ENCODE measurements at regions not wholly inside any gene's neighbourhood (a gene's known extent, or its start where the extent isn't known, plus 50 kb on each side); places are given as distances from the start of the nearest gene placed in this dataset.

DNA sequence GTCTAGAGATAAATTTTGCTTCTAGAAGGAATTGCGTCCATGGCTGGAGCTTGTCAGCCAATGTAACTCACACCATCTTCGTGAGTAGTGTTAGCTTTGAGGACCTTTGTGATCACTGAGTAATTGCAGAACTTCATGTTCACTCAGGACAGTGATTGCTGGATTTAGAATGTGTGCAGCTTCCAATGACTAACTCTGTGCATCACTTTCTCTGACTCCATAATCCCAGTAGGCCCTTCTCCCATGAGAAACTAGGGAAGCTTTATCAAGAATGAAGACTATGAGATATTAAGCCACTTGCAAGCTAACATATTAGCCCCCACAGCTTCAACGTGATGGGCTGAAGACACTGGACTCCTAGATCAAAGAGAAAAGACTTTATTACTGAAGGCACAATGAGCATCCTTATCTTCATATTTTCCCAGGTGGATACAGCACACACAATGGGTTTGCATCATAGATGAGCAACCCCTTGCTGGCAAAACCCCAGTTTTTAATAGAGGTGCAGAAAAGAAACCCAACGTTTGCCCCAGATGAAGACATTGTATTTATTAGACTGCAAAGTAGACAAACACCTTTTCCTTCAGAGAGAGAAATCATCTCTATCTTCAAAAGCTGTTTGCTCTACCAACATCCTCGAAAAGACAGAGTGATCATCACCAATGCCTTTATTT is 561.0 kb downstream of the LTN1 start:
- no peaks in the 10 kb centered on the region for H3K27me3 ChIP-seq (ENCODE audit: insufficient read depth, low read length, poor library complexity, severe bottlenecking)
- peaks cover 6% of the 10 kb centered on the region; the same call in 1 of the 2 replicates for H3K9me3 ChIP-seq (ENCODE audit: insufficient read depth, low read depth, low read length)
- H3K9ac ChIP-seq (ENCODE audit: low read depth, low read length, poor library complexity, severe bottlenecking) = no peak overlapping the region
- H4K20me1 ChIP-seq (ENCODE audit: insufficient read depth, low read length, poor library complexity, severe bottlenecking) = no peaks in the 10 kb centered on the region
- no peaks in the 10 kb centered on the region for H3K4me1 ChIP-seq (ENCODE audit: insufficient read depth, low read length, poor library complexity, severe bottlenecking)
- no peak overlapping the region for H3K4me2 ChIP-seq (ENCODE audit: low read depth, low read length, poor library complexity, severe bottlenecking)
- TF ChIP-seq, protein P1, sequence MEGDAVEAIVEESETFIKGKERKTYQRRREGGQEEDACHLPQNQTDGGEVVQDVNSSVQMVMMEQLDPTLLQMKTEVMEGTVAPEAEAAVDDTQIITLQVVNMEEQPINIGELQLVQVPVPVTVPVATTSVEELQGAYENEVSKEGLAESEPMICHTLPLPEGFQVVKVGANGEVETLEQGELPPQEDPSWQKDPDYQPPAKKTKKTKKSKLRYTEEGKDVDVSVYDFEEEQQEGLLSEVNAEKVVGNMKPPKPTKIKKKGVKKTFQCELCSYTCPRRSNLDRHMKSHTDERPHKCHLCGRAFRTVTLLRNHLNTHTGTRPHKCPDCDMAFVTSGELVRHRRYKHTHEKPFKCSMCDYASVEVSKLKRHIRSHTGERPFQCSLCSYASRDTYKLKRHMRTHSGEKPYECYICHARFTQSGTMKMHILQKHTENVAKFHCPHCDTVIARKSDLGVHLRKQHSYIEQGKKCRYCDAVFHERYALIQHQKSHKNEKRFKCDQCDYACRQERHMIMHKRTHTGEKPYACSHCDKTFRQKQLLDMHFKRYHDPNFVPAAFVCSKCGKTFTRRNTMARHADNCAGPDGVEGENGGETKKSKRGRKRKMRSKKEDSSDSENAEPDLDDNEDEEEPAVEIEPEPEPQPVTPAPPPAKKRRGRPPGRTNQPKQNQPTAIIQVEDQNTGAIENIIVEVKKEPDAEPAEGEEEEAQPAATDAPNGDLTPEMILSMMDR (conservative IDR thresholded peaks at IDR 0.05; ENCODE audit: low read length) = no peak
- no peak for TF ChIP-seq EZH2phosphoT487 (IDR thresholded peaks at IDR 0.05; ENCODE audit: borderline replicate concordance)
- H3K4me3 ChIP-seq (ENCODE audit: low read length, poor library complexity, severe bottlenecking) = no peak overlapping the region
- no peaks in the 10 kb centered on the region for H3F3A ChIP-seq (ENCODE audit: low read depth)
- H2AFZ ChIP-seq (ENCODE audit: low read length) = no peak overlapping the region
- no peaks in the 10 kb centered on the region for H3K9me2 ChIP-seq (replicated peaks; ENCODE audit: low read depth, low read length)
- H3K79me2 ChIP-seq (ENCODE audit: insufficient read depth, low read length) = no peaks in the 10 kb centered on the region
- no peaks in the 10 kb centered on the region for H3K36me3 ChIP-seq (ENCODE audit: insufficient read depth, low read length)

DNA sequence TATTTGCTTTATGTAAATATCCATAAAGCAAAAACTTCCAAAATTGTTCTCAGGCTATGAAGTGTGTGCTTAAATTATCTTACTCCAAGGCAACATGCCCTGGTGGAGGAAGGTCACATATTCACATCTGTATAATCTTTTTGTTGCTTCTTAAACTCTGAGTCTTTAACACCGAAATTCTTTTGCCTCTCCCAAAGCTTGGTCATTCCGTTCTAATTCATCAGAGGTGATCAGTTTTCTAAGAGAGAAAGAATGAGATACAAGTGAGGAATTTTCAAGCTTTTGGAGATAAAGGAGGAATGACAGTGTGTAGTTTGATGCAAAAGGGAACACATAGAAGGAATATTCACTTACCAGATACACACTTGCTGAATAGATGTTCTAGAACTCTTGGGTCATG is 561.7 kb downstream of the LTN1 start:
- Histone ChIP-seq H3F3A (ENCODE audit: low read depth) (no peaks in the 10 kb centered on the region), H3K9me3 (ENCODE audit: insufficient read depth, low read depth, low read length) (peaks cover 6% of the 10 kb centered on the region; the same call in 1 of the 2 replicates), H3K9me2 (replicated peaks; ENCODE audit: low read depth, low read length) (no peaks in the 10 kb centered on the region), H3K27me3 (ENCODE audit: insufficient read depth, low read length, poor library complexity, severe bottlenecking) (no peaks in the 10 kb centered on the region), H2AFZ (ENCODE audit: low read length) (no peak overlapping the region), H4K20me1 (ENCODE audit: insufficient read depth, low read length, poor library complexity, severe bottlenecking) (no peaks in the 10 kb centered on the region), H3K36me3 (ENCODE audit: insufficient read depth, low read length) (no peaks in the 10 kb centered on the region), H3K79me2 (ENCODE audit: insufficient read depth, low read length) (no peaks in the 10 kb centered on the region), H3K9ac (ENCODE audit: low read depth, low read length, poor library complexity, severe bottlenecking) (no peak overlapping the region), H3K4me3 (ENCODE audit: low read length, poor library complexity, severe bottlenecking) (no peak overlapping the region), H3K4me2 (ENCODE audit: low read depth, low read length, poor library complexity, severe bottlenecking) (no peak overlapping the region), H3K4me1 (ENCODE audit: insufficient read depth, low read length, poor library complexity, severe bottlenecking) (no peaks in the 10 kb centered on the region)
- TF ChIP-seq, protein P1 (conservative IDR thresholded peaks at IDR 0.05; ENCODE audit: low read length) = no peak
- no peak for TF ChIP-seq EZH2phosphoT487 (IDR thresholded peaks at IDR 0.05; ENCODE audit: borderline replicate concordance)

DNA sequence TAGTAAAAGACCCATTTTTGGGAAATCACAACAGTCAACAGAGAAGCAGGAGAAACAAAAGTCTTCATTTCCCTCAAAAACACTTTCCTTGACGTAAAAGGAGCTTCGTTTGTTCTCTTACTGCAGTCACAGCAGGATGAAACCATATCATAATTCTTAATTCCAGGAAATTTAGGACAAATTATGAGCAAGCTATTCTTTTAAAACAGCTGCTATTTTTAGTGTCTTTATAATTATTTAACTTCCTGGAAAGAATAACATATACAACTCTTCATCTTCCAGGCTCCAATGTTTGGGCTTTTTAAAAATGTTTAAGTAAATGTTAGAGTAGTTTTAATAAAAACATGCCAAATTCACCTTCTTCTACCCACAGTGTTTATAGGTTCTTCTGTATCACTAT is 563.5 kb downstream of the LTN1 start:
- H4K20me1 ChIP-seq (ENCODE audit: insufficient read depth, low read length, poor library complexity, severe bottlenecking) = no peaks in the 10 kb centered on the region
- peaks cover 6% of the 10 kb centered on the region; the same call in 1 of the 2 replicates for H3K9me3 ChIP-seq (ENCODE audit: insufficient read depth, low read depth, low read length)
- no peak overlapping the region for H3K4me2 ChIP-seq (ENCODE audit: low read depth, low read length, poor library complexity, severe bottlenecking)
- H3K9me2 ChIP-seq (replicated peaks; ENCODE audit: low read depth, low read length) = no peaks in the 10 kb centered on the region
- H3K9ac ChIP-seq (ENCODE audit: low read depth, low read length, poor library complexity, severe bottlenecking) = no peak overlapping the region
- no peaks in the 10 kb centered on the region for H3K27me3 ChIP-seq (ENCODE audit: insufficient read depth, low read length, poor library complexity, severe bottlenecking)
- H3F3A ChIP-seq (ENCODE audit: low read depth) = no peaks in the 10 kb centered on the region
- H3K4me3 ChIP-seq (ENCODE audit: low read length, poor library complexity, severe bottlenecking) = no peak overlapping the region
- H3K36me3 ChIP-seq (ENCODE audit: insufficient read depth, low read length) = no peaks in the 10 kb centered on the region
- no peak overlapping the region for H2AFZ ChIP-seq (ENCODE audit: low read length)
- H3K4me1 ChIP-seq (ENCODE audit: insufficient read depth, low read length, poor library complexity, severe bottlenecking) = no peaks in the 10 kb centered on the region
- TF ChIP-seq EZH2phosphoT487 (IDR thresholded peaks at IDR 0.05; ENCODE audit: borderline replicate concordance) = no peak
- TF ChIP-seq, protein P1 (conservative IDR thresholded peaks at IDR 0.05; ENCODE audit: low read length) = no peak
- H3K79me2 ChIP-seq (ENCODE audit: insufficient read depth, low read length) = no peaks in the 10 kb centered on the region

All from Loucy (cell line).